HepG2 (cell line): ENCODE measurements at regions not wholly inside any gene's neighbourhood (a gene's known extent, or its start where the extent isn't known, plus 50 kb on each side); places are given as distances from the start of the nearest gene placed in this dataset.

Source experiments
- ARID5B ChIP-seq: IDR thresholded peaks from 2 replicates; pipeline ENCODE4 v1.4.0; 2020; ENCODE audit warnings: mild to moderate bottlenecking, missing genetic modification reagents
- KAT7 ChIP-seq: IDR thresholded peaks from 2 replicates; pipeline ENCODE4 v1.6.1; 2018; ENCODE audit warnings: borderline replicate concordance, missing compliant biosample characterization
- SNAPC2 ChIP-seq: sonication (generic); formaldehyde crosslinking; IDR thresholded peaks from 2 replicates; pipeline ENCODE4 v1.8.1; 2022; ENCODE audit warnings: mild to moderate bottlenecking, missing genetic modification reagents
- TBL1XR1 ChIP-seq: fragments of 150-350 bp; IDR thresholded peaks from 2 replicates; pipeline ENCODE4 v1.6.1; 2014; ENCODE audit warnings: borderline replicate concordance, low read length; ENCODE audit not compliant: partially characterized antibody
- THAP8 ChIP-seq: sonication (generic); formaldehyde crosslinking; IDR thresholded peaks from 2 replicates; pipeline ENCODE4 v1.5.1; 2020; ENCODE audit warnings: missing genetic modification reagents, mild to moderate bottlenecking, borderline replicate concordance
- ZBTB2 ChIP-seq: sonication (generic); formaldehyde crosslinking; IDR thresholded peaks from 2 replicates; pipeline ENCODE4 v1.8.0; 2022; ENCODE audit warnings: low read depth, missing genetic modification reagents
- ZC3H4 ChIP-seq: sonication (generic); formaldehyde crosslinking; IDR thresholded peaks from 2 replicates; pipeline ENCODE4 v1.4.0; 2020; ENCODE audit warnings: missing genetic modification reagents, borderline replicate concordance
- ZFP37 ChIP-seq: sonication (generic); formaldehyde crosslinking; IDR thresholded peaks from 2 replicates; pipeline ENCODE4 v1.4.0; 2020; ENCODE audit warnings: missing genetic modification reagents, borderline replicate concordance
- TF ChIP-seq, protein P1 (sequence below): sonication (generic); formaldehyde crosslinking; IDR thresholded peaks from 2 replicates; pipeline ENCODE4 v1.4.0; 2020; ENCODE audit warnings: missing genetic modification reagents

DNA sequence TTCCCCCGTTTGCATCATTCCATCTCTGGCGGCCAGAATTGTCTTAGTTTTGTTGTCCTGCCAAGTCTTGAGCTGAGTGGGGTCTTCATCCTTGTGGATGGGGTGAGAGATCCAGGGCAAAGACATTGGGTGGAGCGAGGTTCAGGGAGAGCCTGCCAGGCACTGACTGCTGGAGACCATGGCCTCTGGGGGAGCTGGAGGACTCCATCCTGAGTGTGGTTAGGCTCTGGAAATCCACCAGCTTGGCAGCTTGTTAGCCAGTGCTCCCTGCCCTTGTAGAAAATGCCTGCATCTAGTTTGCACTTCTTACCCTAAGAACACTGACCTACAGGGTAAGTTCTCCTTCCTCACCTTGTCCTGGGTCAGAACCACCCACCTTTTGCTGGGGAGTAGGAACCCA, 97.2 kb upstream of the ZNF536 start (continued):
- TF ChIP-seq THAP8 (no peak), KAT7 (CRISPR knock-in tag) (no peak), SNAPC2 (CRISPR knock-in tag) (no peak), ZFP37 (CRISPR knock-in tag) (no peak), ZC3H4 (CRISPR knock-in tag) (no peak), ARID5B (no peak), TBL1XR1 (no peak), ZBTB2 (CRISPR knock-in tag) (no peak)
- TF ChIP-seq, protein P1, sequence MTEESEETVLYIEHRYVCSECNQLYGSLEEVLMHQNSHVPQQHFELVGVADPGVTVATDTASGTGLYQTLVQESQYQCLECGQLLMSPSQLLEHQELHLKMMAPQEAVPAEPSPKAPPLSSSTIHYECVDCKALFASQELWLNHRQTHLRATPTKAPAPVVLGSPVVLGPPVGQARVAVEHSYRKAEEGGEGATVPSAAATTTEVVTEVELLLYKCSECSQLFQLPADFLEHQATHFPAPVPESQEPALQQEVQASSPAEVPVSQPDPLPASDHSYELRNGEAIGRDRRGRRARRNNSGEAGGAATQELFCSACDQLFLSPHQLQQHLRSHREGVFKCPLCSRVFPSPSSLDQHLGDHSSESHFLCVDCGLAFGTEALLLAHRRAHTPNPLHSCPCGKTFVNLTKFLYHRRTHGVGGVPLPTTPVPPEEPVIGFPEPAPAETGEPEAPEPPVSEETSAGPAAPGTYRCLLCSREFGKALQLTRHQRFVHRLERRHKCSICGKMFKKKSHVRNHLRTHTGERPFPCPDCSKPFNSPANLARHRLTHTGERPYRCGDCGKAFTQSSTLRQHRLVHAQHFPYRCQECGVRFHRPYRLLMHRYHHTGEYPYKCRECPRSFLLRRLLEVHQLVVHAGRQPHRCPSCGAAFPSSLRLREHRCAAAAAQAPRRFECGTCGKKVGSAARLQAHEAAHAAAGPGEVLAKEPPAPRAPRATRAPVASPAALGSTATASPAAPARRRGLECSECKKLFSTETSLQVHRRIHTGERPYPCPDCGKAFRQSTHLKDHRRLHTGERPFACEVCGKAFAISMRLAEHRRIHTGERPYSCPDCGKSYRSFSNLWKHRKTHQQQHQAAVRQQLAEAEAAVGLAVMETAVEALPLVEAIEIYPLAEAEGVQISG (CRISPR knock-in tag): no peak
- TF ChIP-seq, all 625 proteins: peak for 0
